Endothelial cell (in vitro differentiated cells): ENCODE measurements at regions not wholly inside any gene's neighbourhood (a gene's known extent, or its start where the extent isn't known, plus 50 kb on each side); places are given as distances from the start of the nearest gene placed in this dataset.

Experiments
- DNase-seq: peaks from one replicate; pipeline ENCODE4 v3.0.0; 2021; ENCODE audit warnings: low spot score
- H3K27ac Mint-ChIP-seq: one replicate; pipeline ENCODE4 v1.8.0; 2021; ENCODE audit warnings: mixed read lengths, inconsistent platforms; ENCODE audit not compliant: unreplicated experiment
- H3K27me3 Mint-ChIP-seq: one replicate; pipeline ENCODE4 v1.8.0; 2021; ENCODE audit warnings: mild to moderate bottlenecking, moderate library complexity, mixed read lengths, inconsistent platforms; ENCODE audit not compliant: unreplicated experiment
- H3K36me3 Mint-ChIP-seq: one replicate; pipeline ENCODE4 v1.8.0; 2021; ENCODE audit warnings: mild to moderate bottlenecking, low read depth, mixed read lengths, inconsistent platforms; ENCODE audit not compliant: unreplicated experiment
- H3K4me1 Mint-ChIP-seq: one replicate; pipeline ENCODE4 v1.8.0; 2021; ENCODE audit warnings: mild to moderate bottlenecking, mixed read lengths, inconsistent platforms; ENCODE audit not compliant: unreplicated experiment
- H3K4me3 Mint-ChIP-seq: one replicate; pipeline ENCODE4 v1.8.0; 2021; ENCODE audit warnings: mild to moderate bottlenecking, mixed read lengths, inconsistent platforms; ENCODE audit not compliant: unreplicated experiment
- H3K9me3 Mint-ChIP-seq: one replicate; pipeline ENCODE4 v1.8.0; 2021; ENCODE audit warnings: mixed read lengths, inconsistent platforms; ENCODE audit not compliant: unreplicated experiment
- TF ChIP-seq, protein P1 (sequence below): fragments of 200-600 bp; sonication (generic); IDR thresholded peaks from one replicate; pipeline ENCODE4 v1.5.0; 2021; ENCODE audit warnings: antibody characterized with exemption; ENCODE audit not compliant: unreplicated experiment

DNA sequence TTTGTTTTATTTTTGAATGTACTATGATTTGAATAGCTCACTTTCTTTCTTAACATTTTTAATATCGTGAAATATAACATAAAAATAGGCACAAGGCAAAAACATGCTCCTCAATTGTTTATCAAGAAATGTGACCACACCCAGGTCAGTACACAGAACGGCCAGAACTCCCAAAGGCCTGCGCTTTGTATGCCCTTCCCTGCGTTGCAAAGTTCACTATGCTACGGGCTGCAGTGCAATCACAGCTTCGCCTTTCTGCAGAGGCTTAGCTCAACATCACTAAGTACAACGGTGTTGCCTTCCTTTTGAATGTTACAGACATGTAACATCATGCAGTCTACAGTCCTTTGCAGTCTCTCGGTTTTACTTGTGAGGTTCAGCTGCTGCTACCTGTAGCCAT, 333.4 kb downstream of the THBS2 start:
- H3K36me3 Mint-ChIP-seq = no peaks in the 10 kb centered on the region
- H3K27ac Mint-ChIP-seq = no peak overlapping the region
- no peaks in the 10 kb centered on the region for H3K27me3 Mint-ChIP-seq
- TF ChIP-seq, protein P1, sequence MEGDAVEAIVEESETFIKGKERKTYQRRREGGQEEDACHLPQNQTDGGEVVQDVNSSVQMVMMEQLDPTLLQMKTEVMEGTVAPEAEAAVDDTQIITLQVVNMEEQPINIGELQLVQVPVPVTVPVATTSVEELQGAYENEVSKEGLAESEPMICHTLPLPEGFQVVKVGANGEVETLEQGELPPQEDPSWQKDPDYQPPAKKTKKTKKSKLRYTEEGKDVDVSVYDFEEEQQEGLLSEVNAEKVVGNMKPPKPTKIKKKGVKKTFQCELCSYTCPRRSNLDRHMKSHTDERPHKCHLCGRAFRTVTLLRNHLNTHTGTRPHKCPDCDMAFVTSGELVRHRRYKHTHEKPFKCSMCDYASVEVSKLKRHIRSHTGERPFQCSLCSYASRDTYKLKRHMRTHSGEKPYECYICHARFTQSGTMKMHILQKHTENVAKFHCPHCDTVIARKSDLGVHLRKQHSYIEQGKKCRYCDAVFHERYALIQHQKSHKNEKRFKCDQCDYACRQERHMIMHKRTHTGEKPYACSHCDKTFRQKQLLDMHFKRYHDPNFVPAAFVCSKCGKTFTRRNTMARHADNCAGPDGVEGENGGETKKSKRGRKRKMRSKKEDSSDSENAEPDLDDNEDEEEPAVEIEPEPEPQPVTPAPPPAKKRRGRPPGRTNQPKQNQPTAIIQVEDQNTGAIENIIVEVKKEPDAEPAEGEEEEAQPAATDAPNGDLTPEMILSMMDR = no peak
- no peaks in the 10 kb centered on the region for H3K9me3 Mint-ChIP-seq
- no peak for DNase-seq
- no peak overlapping the region for H3K4me3 Mint-ChIP-seq
- H3K4me1 Mint-ChIP-seq = no peaks in the 10 kb centered on the region

DNA sequence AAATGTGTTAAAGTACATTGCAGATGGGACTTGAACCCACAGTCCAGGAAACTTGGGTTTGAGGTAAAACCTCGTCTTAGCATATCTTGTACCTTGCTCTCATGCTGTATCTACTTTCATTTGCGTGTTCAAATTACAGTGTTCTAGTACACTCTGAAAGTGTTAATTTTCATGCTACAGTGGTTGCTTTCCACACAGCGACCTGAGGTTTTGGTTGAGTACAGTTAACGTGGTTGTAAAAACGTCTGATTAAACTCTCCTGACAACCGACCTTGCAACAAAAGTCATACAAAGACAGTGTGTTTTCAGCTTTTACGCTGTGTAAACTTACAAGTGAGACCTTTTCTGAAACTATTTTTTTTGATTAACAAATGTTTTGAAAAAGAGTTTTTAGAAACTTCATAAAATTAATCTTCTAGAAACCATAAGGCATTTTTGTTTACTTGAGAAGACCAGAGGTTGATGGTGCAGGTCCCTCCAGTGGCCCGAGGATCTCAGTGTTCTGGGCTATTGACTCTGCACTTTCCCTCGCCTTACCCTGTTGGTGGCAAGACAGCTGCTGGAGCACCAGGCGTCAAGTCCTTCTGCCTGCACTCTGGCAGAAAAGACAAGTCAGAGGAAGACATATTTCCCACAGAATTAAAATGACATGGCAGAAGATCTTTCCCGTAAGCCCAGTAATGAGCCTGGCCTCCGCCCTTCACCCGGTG, 334.0 kb downstream of the THBS2 start:
- Mint-ChIP-seq H3K27me3 (no peaks in the 10 kb centered on the region), H3K4me1 (no peaks in the 10 kb centered on the region), H3K36me3 (no peaks in the 10 kb centered on the region), H3K27ac (no peak overlapping the region), H3K9me3 (no peaks in the 10 kb centered on the region), H3K4me3 (no peak overlapping the region)
- DNase-seq = no peak
- TF ChIP-seq, protein P1 = no peak

DNA sequence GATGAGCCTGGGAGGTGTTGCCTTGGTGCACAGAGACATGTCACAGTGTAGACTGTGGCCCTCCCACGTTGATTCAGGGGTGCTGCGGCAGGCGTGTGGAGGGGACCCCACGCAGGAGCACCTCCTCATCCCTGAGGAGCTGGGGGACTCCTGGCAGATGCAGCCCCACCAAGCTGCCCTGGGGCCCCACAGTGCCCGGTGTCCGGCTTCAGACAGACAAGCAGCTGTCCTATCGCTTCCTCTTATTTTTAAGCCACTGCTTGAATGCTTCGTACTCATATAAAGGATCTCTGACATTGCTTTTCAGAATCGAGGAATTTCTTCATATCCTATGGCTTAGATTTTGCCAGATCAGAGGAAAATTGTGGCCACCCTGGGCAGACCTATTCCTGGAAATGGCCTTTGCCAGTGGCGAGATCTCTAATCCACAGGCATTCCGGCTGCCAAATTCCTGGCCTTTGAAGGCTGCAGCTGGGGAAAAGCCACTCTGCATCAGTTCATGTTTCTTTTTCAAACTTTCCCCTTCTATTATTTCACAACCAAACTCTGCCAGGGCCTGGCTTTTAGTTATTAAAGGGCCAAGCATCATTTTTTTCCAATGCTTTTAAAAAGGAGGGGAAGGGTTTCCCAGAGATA, 337.0 kb downstream of the THBS2 start:
- H3K36me3 Mint-ChIP-seq = no peaks in the 10 kb centered on the region
- H3K4me1 Mint-ChIP-seq = no peaks in the 10 kb centered on the region
- DNase-seq = no peak
- TF ChIP-seq, protein P1 = no peak
- H3K27ac Mint-ChIP-seq = no peak overlapping the region
- H3K27me3 Mint-ChIP-seq = peaks cover 2% of the 10 kb centered on the region
- H3K9me3 Mint-ChIP-seq = no peaks in the 10 kb centered on the region
- no peak overlapping the region for H3K4me3 Mint-ChIP-seq

DNA sequence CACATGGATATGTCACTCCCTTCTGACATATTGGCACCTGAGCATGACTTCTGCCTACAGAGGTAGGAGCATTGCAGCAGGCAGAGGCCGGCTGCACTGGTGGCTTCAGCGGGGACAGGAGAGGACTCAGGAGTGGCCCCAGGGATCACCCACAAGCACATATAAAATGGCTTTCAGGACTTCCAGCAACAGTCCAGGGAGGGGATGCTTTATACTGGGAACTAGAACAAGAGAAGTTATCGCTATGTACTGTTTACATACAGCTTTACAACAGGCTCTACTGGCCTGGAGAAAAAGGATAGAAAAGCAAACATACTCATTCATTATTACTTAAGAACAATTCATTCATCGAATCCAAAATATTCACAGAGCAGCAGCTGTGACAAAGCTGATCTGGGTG, 337.8 kb downstream of the THBS2 start:
- no peaks in the 10 kb centered on the region for H3K4me1 Mint-ChIP-seq
- no peak for DNase-seq
- H3K36me3 Mint-ChIP-seq = no peaks in the 10 kb centered on the region
- no peak overlapping the region for H3K4me3 Mint-ChIP-seq
- H3K27me3 Mint-ChIP-seq = peaks cover 2% of the 10 kb centered on the region
- H3K27ac Mint-ChIP-seq = no peak overlapping the region
- TF ChIP-seq, protein P1 = no peak
- H3K9me3 Mint-ChIP-seq = no peaks in the 10 kb centered on the region

DNA sequence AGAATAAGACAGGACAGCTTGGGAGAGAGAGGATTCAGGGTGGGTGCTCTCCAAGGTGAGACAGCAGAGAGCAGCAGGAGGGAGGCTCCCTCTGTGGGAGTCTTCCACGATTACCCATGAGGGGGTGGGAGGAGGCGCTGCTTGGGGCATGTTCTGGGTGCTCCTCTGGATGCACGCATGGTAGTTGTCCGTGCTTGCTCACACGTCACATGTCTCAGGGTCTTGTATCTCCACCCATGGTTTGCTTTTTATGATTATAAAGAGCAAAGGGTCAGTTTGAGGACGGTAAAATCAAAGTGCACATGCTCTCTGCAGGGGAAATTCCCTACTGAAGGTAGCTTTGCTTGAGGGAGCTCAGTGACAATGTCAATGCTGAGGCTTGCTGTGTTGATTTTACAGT, 338.4 kb downstream of the THBS2 start:
- H3K4me1 Mint-ChIP-seq = no peaks in the 10 kb centered on the region
- H3K27me3 Mint-ChIP-seq = peaks cover 2% of the 10 kb centered on the region
- H3K27ac Mint-ChIP-seq = no peak overlapping the region
- no peak overlapping the region for H3K4me3 Mint-ChIP-seq
- H3K9me3 Mint-ChIP-seq = no peaks in the 10 kb centered on the region
- no peak for DNase-seq
- TF ChIP-seq, protein P1 = no peak
- no peaks in the 10 kb centered on the region for H3K36me3 Mint-ChIP-seq
